Urothelium cell line (cell line): ENCODE measurements at regions not wholly inside any gene's neighbourhood (a gene's known extent, or its start where the extent isn't known, plus 50 kb on each side); places are given as distances from the start of the nearest gene placed in this dataset.

ENCODE experiments used
- DNase-seq: peaks from one replicate; pipeline ENCODE4 v3.0.0; 2011; ENCODE audit warnings: low spot score, mixed read lengths
- FAIRE-seq: peaks from 2 replicates; lab custom pipeline; 2011; peaks lifted over from hg19 to GRCh38; lab: Jason Lieb, UNC

DNA sequence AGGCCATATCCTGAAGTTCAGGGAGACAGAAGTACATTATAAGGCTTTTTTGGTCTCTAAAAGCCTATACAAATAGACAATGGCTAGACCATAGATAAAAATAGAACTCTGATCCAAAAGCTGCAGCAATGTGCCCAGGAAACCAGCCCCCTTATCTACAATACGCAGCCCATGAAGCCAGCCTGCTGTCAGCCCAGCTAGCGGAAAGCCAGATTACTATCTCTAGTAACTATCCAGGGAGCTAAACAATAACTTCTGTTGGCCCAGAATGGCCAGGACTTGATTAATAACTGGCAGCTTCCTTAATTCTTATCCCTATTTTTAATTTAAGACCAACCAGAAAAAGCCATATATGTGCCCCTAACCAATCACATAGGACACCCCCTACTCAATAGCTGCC, 160.4 kb upstream of the SMLR1 start:
- FAIRE-seq (no peak), DNase-seq (no peak)

DNA sequence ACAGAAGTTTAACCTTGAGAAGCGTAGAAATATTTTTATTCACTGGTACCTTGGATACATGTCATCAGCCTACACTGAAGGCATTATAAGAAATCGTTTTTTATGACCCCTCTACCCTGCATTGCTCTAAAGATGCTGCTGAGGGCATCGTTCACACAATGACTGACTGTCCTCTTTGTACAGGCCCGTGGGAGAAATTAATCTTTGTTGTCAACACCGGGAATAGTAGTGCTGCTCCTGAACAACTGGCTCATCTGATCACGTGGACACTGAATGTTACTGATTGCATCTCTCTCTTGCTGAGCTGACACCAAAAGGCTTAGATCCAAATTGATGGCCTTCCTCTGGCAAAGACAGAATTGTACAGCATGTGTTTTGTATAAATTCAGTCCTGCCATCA, 157.1 kb upstream of the SMLR1 start:
- DNase-seq (no peak), FAIRE-seq (no peak)

DNA sequence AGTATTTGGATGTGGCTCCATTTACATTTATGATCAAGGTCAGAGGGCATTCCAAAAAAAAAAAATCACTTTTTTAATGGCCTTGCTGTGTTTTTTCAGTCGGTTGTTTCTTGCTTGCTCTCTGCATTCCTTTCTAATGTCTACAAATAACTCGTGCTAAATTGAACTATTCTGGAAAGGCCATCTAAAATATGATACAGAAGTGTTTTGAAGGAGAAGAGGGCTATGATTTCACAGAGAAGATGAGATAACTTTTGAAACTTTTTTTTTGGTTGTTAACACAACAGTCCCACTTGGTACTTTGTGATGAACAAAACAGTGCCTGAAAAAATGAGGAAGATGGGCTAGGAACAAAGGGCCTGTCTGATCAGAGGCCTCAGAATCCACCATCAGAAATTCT, 156.1 kb upstream of the SMLR1 start:
- DNase-seq (no peak), FAIRE-seq (no peak)

DNA sequence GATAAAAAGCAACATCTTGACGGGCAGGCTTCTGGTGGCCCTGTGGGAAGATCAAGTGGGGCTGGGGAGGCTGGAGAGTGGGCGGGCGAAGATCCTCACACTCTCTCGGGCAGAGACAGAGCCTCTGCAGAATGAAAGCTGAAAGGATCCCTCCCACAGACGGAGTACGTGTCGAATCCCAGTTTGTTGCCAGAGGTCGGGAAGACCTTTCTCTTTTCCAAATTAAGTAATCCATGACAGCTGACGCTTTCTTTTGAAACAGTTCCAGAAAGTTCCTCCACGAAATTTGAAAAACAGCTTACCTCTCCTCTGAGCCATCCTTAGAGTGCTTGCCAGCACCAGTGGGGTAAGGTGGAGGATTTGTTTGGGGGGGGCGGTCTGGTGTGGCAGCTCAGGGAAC, 155.6 kb upstream of the SMLR1 start:
- DNase-seq, result no peak
- no peak for FAIRE-seq

DNA sequence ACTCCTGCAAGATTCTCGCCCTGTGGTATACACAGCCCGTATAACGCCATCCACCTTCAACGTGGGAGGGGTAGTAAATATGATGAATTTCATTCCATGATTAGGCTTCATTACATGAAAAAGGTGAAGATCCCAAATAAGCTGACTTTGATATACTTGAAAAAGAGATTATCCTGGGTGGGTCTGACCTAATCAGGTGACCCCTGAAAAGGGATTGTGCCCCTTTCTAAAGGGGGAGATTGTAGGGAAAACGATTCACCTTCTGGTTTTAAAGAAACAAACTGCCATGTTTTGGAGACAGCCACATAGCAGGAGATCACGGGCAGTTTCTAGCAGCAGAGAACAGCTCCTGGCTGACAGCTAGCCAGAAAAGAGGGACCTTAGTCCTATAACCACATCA, 155.1 kb upstream of the SMLR1 start:
- FAIRE-seq, result no peak
- DNase-seq, result no peak

DNA sequence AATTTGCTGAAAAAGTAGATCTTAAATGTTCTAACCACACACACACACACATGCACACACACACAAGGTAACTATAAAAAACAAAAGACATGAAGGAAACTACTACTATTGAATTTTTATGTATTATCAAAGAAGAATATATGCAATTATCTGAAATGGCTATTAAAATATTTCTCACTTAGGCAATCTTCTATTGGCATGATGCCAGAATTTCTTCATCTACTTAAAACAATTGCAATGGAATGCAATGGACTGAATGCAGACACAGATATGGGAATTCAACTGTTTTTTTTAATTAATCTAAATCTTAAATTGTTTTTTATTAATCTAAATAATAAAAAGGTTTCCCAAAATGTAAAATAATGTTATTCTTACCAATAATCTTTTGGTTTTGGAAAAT, 152.6 kb upstream of the SMLR1 start:
- no peak for FAIRE-seq
- no peak for DNase-seq

DNA sequence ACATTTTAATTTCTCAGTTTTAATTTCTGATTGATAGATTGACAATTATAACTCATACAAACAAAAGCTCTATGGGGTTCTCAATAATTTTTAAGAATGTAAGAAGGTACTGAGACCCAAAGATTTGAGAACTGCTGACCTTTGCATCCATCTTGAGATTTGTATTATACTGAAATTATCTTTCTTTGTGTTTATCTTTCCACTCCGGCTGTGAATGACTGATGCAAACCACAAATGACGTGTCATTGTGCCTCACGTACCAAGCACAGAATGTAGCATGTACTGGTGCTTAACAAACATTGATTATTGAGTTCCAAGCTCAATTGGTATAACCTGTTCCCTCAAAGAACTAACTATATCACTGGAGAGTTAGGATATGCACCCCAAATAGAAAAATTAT, 152.1 kb upstream of the SMLR1 start:
- FAIRE-seq (peak; percentile 32), DNase-seq (peak; percentile 17)

DNA sequence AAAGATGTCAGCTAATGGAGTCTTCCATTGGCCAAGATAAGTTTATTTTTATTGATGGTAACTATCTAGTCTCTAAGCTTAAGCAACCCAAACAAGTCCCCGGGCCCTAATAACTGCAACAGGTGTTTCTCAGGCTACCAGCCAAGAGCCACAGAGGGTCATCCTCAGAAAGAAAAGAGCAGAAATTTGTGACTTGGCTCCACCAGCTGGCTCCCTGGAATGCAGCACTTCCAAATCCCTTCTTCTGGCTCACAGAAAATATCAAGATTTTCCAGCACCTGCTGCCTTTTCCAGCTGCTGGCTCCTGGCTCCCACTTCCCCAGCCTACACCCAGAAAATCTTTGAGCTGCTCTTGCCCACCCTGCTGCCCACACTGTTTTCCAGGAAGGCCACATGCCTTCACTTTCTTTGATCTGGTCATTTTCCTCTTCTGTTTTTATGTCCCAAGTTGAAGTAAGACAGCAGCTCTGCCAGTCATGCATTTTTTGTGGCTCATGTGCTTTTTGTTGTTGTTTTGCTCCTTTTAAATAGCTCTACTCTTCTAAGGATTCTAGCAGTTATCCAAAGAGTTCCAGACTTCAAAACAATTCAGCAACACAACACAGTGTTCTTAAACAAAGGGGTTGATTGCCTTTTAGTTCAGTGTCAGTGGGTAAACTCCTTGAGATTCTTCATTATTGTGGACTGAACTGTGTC, 151.0 kb upstream of the SMLR1 start:
- DNase-seq (no peak), FAIRE-seq (no peak)

DNA sequence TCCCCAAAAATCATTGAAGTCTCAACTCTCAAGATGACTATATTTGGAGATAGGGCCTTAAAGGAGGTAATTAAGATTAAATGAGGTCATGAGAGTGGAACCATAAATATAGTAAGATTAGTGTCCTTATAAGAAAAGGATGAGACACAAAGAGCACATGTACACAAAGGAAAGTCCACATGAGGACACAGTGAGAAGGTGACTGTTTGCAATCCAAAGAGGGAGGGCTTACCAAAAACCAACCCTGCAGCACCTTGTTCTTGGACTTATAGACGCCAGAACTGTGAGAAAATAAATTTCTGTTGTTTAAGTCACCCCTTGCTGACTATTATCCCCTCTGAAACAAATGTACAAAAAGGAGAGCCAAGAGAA, 150.4 kb upstream of the SMLR1 start:
- DNase-seq (no peak), FAIRE-seq (no peak)

DNA sequence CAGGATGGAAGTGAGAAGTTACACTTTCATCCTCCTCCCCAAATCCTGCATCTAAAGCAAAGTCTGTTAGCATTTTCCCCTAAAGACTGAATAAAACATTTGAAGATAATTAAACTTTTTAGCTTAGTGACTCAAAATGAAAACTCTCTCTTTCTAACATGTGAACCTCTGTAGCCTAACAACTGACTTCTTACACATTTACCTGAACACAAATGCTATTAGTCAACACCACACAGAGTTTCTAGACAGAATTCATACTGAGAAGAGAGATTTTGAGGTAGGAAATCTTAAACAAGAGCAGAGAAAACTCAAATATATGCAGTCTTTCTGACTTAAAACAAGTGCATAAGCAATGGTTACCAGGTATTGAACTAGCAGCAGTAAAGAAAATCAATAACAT, 149.9 kb upstream of the SMLR1 start:
- no peak for DNase-seq
- FAIRE-seq, result no peak

DNA sequence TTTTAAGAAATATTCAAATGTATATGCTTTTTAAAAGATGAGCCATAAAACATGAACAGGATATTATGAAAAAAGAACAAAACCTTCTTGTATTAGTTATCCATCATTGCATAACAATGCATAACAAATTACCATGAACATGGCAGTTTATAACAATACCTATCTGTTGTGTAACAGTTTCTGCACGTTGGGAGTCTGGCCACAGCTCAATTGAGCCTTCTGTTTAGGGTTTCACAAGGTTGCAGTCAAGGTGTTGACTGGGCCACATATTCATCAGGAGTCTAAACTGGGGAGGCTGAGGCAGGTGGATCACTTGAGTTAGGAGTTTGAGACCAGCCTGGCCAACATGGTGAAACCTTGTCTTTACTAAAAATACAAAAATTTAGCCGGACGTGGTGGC, 149.4 kb upstream of the SMLR1 start:
- DNase-seq (no peak), FAIRE-seq (no peak)

DNA sequence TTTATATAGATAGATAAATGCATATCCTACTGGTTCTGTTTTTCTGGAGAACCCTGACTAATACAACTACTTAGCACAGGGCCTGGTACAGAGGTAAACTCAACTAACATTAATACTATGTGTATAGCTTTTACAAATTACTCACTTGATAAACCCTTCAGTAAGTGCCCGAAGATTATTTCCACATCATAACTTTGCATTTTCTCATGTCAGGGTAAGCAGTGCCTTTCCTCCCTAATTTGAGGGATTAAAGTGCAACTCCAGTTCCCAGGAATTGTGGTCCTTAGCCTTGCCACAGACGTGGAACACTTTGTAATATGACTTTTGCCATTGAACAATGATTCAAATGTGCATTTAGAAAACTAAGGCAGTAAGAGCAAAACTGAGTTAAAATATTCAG, 147.5 kb upstream of the SMLR1 start:
- no peak for DNase-seq
- FAIRE-seq, result no peak

DNA sequence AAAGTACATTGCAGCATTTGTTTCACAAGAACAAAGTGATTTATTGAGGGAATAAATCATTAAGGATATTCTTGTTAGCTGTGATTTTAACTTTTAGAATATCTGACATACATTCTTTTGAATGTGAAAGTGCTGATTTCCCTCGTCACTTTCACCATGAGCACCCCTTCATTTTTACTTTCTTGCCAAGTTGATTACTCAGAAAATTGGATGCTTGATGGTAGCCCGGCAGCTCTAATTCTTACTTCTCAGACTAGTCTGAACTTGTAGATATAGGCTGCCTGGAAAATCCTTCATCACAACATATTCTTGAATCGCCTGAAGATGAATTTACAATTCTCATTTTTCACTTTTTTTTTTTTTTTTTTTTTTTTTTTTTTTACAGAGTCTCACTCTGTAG, 147.1 kb upstream of the SMLR1 start:
- no peak for DNase-seq
- no peak for FAIRE-seq

DNA sequence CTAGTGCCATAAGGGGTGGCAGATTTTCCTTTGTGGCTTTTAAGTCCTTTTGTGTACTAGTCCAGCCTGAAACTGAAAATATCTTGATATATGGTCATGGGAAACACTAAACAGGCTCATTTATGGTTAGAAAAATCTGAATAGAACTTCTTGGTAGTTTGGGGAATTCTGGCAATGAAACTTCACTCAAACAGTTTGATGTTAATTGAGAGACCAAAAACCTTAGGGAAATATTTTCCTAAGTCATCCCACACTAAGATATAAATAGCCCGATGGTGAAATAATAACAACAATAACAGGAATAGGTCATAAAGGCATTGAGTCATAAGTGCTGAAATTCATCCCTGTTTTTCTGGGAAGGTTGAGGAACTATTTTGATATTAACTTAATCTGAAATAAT, 146.2 kb upstream of the SMLR1 start:
- DNase-seq, result no peak
- no peak for FAIRE-seq

DNA sequence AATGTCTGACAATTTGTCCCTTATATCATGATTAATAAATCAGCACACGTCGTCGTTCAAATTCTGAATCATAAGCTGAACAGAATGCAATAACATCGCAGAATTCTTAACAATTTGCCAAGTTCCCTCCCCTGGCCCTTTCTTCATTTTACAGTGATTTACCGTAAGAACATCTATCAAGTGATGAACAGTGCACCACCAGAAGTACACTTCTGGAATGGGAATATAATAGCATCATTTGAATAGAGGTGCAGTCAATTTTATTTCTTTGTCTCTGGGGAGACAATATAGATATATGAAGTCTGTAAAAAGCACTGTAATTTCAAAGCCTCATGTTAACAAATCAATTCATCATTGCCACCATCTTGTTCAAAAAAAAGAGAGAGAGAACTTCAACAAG, 145.1 kb upstream of the SMLR1 start:
- FAIRE-seq (no peak), DNase-seq (no peak)

DNA sequence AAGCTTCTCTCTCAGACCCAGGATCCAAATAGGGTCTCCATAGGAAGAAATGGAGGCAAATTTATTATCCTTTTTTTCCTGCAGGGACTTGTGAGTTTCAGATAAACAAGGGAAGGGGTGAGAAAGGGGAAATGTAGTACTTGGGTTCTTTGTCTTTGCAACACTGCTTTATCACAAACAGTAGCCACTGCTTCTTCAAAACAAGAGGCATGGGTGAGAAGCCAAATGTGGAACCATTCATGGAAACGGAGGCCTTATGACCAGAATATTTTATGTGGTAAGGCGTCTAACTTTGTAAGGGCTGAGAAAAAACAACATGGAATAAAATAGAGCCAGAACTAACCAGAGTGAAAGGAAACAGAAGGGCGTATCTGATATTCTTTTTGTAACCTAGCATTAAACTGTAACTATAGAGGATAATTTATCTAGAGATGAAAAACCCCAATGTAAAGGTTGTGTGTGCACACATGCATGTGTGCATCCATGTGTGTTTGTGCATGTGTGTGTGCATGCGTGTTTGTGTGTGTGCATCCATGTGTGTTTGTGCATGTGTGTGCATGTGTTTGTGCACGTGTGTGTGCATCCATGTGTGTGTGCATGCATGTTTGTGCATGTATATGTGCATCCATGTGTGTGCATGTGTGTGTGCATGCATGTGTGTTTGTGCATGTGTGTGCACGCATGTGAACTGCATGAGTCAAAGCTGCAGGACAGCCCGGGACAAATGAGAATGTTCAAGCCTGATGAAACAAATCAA, 143.3 kb upstream of the SMLR1 start:
- no peak for DNase-seq
- FAIRE-seq, result peak; percentile 94

DNA sequence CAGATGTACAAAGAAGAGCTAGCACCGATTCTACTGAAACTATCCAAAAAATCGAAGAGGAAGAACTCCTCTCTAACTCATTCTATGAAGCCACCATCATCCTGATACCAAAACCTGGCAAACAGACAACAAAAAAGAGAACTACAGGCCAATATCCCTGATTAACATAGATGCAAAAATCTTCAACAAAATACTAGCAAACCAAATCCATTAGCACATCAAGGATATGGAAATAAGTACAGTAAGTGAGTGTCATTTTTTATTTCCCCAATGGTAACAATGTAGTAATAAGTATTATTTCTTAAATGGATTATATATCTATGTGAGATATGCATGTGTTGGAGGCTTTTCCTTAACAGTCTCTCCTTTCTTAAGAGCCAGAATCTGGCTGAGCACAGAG, 134.5 kb upstream of the SMLR1 start:
- DNase-seq, result no peak
- no peak for FAIRE-seq

DNA sequence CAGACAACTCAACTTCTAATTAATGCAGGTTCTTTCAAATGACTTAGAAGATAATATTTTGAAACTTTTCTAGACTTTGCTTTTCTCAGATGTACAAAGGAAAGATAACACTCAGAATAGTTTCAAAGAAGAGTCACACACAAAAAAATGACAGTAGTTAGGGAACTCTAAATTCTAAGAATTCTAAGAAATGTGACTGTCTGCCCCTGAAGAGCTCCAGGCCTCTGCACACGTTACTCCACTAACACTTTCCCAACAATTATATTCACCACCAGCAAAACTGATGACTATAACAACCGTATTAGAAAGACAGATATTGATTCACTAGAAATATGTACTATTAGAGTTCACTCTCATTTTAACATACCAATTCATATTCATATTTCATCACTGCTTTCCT, 133.3 kb upstream of the SMLR1 start:
- FAIRE-seq (no peak), DNase-seq (no peak)

DNA sequence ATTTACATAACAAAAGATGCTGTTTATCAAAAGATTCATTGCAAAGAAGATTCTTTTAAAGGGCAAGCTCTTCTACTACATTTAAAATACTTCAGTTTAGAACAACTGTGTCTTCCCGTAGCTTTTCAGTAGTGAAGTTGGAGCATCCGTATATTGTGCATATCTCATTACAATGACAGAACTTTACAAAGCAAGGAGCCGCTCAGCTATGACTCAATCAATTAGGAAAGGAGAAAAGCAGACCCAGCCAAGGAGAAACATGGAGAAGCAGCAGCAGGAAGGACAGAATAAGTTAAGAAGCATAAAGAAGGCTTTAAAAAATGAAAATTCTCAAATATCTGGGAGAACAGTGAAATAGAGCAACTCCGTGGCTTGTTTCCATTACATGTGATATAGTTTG, 132.6 kb upstream of the SMLR1 start:
- DNase-seq (no peak), FAIRE-seq (no peak)

DNA sequence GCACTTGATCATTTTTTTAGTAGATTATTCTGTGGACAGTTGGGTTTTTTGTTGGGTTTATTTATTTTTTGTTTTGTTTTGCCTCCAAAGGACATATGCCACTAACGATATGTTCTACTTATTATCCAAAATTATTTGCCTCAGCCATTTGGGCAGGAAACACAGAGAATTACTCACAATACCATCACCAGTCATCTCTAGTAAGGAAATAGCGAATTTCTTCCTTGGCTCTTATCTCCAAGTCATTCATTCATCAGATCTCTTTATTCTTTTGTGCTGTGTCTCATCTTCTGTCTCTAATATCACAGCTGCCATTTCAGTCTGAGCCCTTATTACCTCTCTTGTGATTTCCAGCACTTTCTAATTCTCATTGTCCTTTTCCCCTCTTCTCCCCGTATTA, 130.4 kb upstream of the SMLR1 start:
- DNase-seq, result no peak
- no peak for FAIRE-seq

DNA sequence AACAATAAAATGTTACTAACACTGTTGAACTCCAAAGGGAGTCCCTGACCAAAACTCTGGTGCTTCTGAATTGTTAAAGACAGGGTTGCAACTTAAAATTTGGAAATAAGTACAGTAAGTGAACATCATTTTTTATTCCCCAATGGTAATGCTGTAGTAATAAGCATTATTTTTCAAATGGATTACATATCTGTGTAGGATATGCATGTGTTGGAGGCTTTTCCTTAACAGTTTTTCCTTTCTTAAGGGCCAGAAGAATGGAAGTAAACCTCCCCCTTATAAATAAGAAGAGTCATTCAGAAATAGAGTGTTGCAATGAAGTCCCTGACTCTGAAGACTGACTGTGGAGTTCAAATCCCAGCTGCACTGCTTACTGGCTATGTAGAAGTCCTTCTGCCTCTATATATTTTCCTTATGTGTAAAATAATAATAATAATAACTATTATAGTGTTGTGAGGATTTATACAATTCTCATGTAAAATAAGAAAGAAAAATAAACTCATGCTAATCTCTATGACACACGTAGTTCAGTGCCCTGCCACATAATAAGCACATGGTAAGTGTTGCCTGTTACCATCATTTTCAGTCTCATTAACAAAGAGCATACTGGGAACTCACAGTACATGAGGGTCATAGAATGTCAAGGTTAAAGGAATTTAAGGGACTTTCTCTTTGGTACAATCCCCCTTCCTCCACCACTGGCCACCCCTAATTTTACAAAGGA, 129.8 kb upstream of the SMLR1 start:
- FAIRE-seq, result no peak
- DNase-seq, result no peak

DNA sequence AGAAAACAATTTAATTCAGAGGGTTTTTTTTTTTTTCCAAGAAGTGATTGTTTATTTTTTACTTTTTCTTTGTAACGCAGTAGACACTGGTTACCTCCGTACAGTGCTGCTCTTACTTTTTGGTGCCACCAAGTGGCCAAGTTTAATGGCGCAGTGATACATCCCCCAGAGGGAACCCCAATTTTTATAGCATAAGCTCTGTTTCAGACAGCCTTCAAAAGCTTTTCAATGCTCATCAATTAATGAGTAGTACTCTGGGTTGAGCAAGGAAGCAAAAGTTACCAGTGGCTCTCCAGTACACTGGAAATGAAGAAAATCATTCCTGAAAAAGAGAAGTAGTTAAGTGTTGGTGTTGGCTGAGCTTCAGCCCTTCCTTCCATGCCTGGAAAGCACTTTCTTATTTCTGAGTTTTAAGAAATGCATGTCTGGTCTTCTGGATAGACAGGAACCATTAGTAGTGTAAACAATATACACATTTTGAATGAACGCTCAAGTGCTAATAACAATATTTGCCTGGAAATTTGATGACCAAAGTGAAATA, 129.1 kb upstream of the SMLR1 start:
- FAIRE-seq, result no peak
- DNase-seq, result peak; percentile 56
